Neural progenitor cell (in vitro differentiated cells): ENCODE measurements at regions not wholly inside any gene's neighbourhood (a gene's known extent, or its start where the extent isn't known, plus 50 kb on each side); places are given as distances from the start of the nearest gene placed in this dataset.

Experiments
- DNase-seq: peaks from one replicate; pipeline ENCODE4 v3.0.0-alpha.2; 2016; ENCODE audit warnings: low spot score
- H2AFZ ChIP-seq: fragments of 200-600 bp; sonication (generic); replicated peaks from 2 replicates; pipeline ENCODE4 v1.6.1; 2016; ENCODE audit warnings: antibody characterized with exemption
- H3F3A ChIP-seq: fragments of 200-600 bp; sonication (generic); 2 replicates; pipeline ENCODE4 v1.6.1; 2016; ENCODE audit warnings: antibody characterized with exemption, low read depth
- H3K27ac ChIP-seq: fragments of 200-600 bp; sonication (generic); 2 replicates; pipeline ENCODE4 v1.5.1; 2016; ENCODE audit warnings: mild to moderate bottlenecking
- H3K27me3 ChIP-seq: fragments of 200-600 bp; sonication (generic); 2 replicates; pipeline ENCODE4 v1.6.1; 2016; ENCODE audit warnings: mild to moderate bottlenecking, moderate library complexity
- H3K36me3 ChIP-seq: fragments of 200-600 bp; sonication (generic); 2 replicates; pipeline ENCODE4 v1.5.1; 2016
- H3K4me1 ChIP-seq: fragments of 200-600 bp; sonication (generic); 2 replicates; pipeline ENCODE4 v1.6.1; 2016; ENCODE audit warnings: mixed run types
- H3K4me2 ChIP-seq: fragments of 200-600 bp; sonication (generic); 2 replicates; pipeline ENCODE4 v1.6.1; 2016
- H3K4me3 ChIP-seq: fragments of 200-600 bp; sonication (generic); 2 replicates; pipeline ENCODE4 v1.5.1; 2016
- H3K79me2 ChIP-seq: fragments of 200-600 bp; sonication (generic); 2 replicates; pipeline ENCODE4 v1.6.1; 2016; ENCODE audit warnings: low read depth
- H3K9ac ChIP-seq: fragments of 200-600 bp; sonication (generic); 2 replicates; pipeline ENCODE4 v1.6.1; 2016
- H3K9me3 ChIP-seq: fragments of 200-600 bp; sonication (generic); 2 replicates; pipeline ENCODE4 v1.5.1; 2016; ENCODE audit warnings: low read depth
- H4K20me1 ChIP-seq: fragments of 200-600 bp; sonication (generic); 2 replicates; pipeline ENCODE4 v1.6.1; 2016; ENCODE audit warnings: low read depth
- H3K27ac Mint-ChIP-seq: 3 replicates; pipeline ENCODE4 v1.8.0; 2021; ENCODE audit warnings: mixed read lengths
- H3K27me3 Mint-ChIP-seq: 2 replicates; pipeline ENCODE4 v1.8.0; 2022; ENCODE audit warnings: low read depth, mild to moderate bottlenecking, inconsistent platforms, moderate library complexity, mixed read lengths; ENCODE audit not compliant: insufficient read depth
- H3K36me3 Mint-ChIP-seq: 3 replicates; pipeline ENCODE4 v1.8.0; 2021; ENCODE audit warnings: mixed read lengths
- H3K4me1 Mint-ChIP-seq: 3 replicates; pipeline ENCODE4 v1.8.0; 2021; ENCODE audit warnings: mixed read lengths
- H3K4me3 Mint-ChIP-seq: 3 replicates; pipeline ENCODE4 v1.8.0; 2021; ENCODE audit warnings: mild to moderate bottlenecking, moderate library complexity, mixed read lengths
- H3K9me3 Mint-ChIP-seq: 3 replicates; pipeline ENCODE4 v1.8.0; 2020; ENCODE audit warnings: mixed read lengths
- CTCF ChIP-seq: fragments of 200-600 bp; sonication (generic); IDR thresholded peaks from 2 replicates; pipeline ENCODE4 v1.5.1; 2017; ENCODE audit warnings: antibody characterized with exemption, mild to moderate bottlenecking
- EZH2 ChIP-seq: fragments of 200-600 bp; sonication (generic); IDR thresholded peaks from 2 replicates; pipeline ENCODE4 v1.6.1; 2017; ENCODE audit warnings: antibody characterized with exemption, mild to moderate bottlenecking, moderate library complexity
- EZH2phosphoT487 ChIP-seq: fragments of 200-600 bp; sonication (generic); IDR thresholded peaks from 2 replicates; pipeline ENCODE4 v1.6.1; 2017; ENCODE audit warnings: antibody characterized with exemption

- H3K9ac ChIP-seq: no peak overlapping the region
- Mint-ChIP-seq H3K4me3 (no peak overlapping the region), H3K27me3 (no peaks in the 10 kb centered on the region), H3K36me3 (no peaks in the 10 kb centered on the region), H3K27ac (no peak overlapping the region), H3K4me1 (no peaks in the 10 kb centered on the region), H3K9me3 (no peaks in the 10 kb centered on the region)
- H3K27ac ChIP-seq: no peak overlapping the region
- no peaks in the 10 kb centered on the region for H3K79me2 ChIP-seq
- H3K36me3 ChIP-seq: no peaks in the 10 kb centered on the region
- TF ChIP-seq EZH2phosphoT487 (no peak), CTCF (no peak), EZH2 (no peak)
- no peak overlapping the region for H2AFZ ChIP-seq
- H3K27me3 ChIP-seq: no peaks in the 10 kb centered on the region
- no peak for DNase-seq
- H4K20me1 ChIP-seq: no peaks in the 10 kb centered on the region
- no peak overlapping the region for H3K4me3 ChIP-seq
- H3K4me1 ChIP-seq: no peaks in the 10 kb centered on the region
- no peaks in the 10 kb centered on the region for H3F3A ChIP-seq
- H3K4me2 ChIP-seq: no peak overlapping the region
- H3K9me3 ChIP-seq: no peaks in the 10 kb centered on the region
These were observed 538.7 kb upstream of the PABPC4L start for GRCh38 chr4:134740290-134740689.

GRCh38 chr4:134735901-134736300, 534.3 kb upstream of the PABPC4L start:
- Mint-ChIP-seq H3K36me3 (no peaks in the 10 kb centered on the region), H3K27me3 (peaks cover 2% of the 10 kb centered on the region), H3K27ac (no peak overlapping the region), H3K9me3 (peaks cover 3% of the 10 kb centered on the region), H3K4me3 (no peak overlapping the region), H3K4me1 (no peaks in the 10 kb centered on the region)
- no peaks in the 10 kb centered on the region for H3K79me2 ChIP-seq
- no peaks in the 10 kb centered on the region for H4K20me1 ChIP-seq
- no peak overlapping the region for H3K9ac ChIP-seq
- H3K9me3 ChIP-seq: no peaks in the 10 kb centered on the region
- no peak overlapping the region for H2AFZ ChIP-seq
- no peaks in the 10 kb centered on the region for H3F3A ChIP-seq
- H3K4me1 ChIP-seq: no peaks in the 10 kb centered on the region
- no peak for DNase-seq
- H3K36me3 ChIP-seq: no peaks in the 10 kb centered on the region
- H3K27me3 ChIP-seq: no peaks in the 10 kb centered on the region
- H3K27ac ChIP-seq: no peak overlapping the region
- H3K4me3 ChIP-seq: no peak overlapping the region
- TF ChIP-seq CTCF (no peak), EZH2 (no peak)
- H3K4me2 ChIP-seq: no peak overlapping the region

- Histone ChIP-seq H3K4me3 (no peak overlapping the region), H3K4me1 (peaks cover 24% of the 10 kb centered on the region), H3F3A (no peaks in the 10 kb centered on the region), H3K79me2 (no peaks in the 10 kb centered on the region), H4K20me1 (no peaks in the 10 kb centered on the region), H2AFZ (no peak overlapping the region), H3K9ac (no peak overlapping the region), H3K4me2 (peak overlapping the region; percentile 54), H3K9me3 (no peaks in the 10 kb centered on the region), H3K36me3 (no peaks in the 10 kb centered on the region), H3K27ac (peak overlapping the region; percentile 59), H3K27me3 (no peaks in the 10 kb centered on the region)
- DNase-seq: peak; percentile 51
- Mint-ChIP-seq H3K4me3 (no peak overlapping the region), H3K27ac (no peak overlapping the region), H3K4me1 (peaks cover 3% of the 10 kb centered on the region), H3K9me3 (peaks cover 3% of the 10 kb centered on the region), H3K36me3 (no peaks in the 10 kb centered on the region), H3K27me3 (peaks cover 2% of the 10 kb centered on the region)
- TF ChIP-seq EZH2 (no peak), EZH2phosphoT487 (no peak), CTCF (no peak)
These were observed 526.1 kb upstream of the PABPC4L start for GRCh38 chr4:134727696-134728095.

- Histone ChIP-seq H3K36me3 (no peaks in the 10 kb centered on the region), H3K9ac (no peak overlapping the region), H3K27ac (no peak overlapping the region), H3F3A (no peaks in the 10 kb centered on the region), H3K4me2 (no peak overlapping the region), H4K20me1 (no peaks in the 10 kb centered on the region), H3K4me3 (no peak overlapping the region), H3K27me3 (no peaks in the 10 kb centered on the region), H3K9me3 (no peaks in the 10 kb centered on the region), H3K4me1 (peaks cover 3% of the 10 kb centered on the region), H2AFZ (no peak overlapping the region), H3K79me2 (no peaks in the 10 kb centered on the region)
- Mint-ChIP-seq H3K27me3 (no peaks in the 10 kb centered on the region), H3K9me3 (no peaks in the 10 kb centered on the region), H3K36me3 (no peaks in the 10 kb centered on the region), H3K4me1 (no peaks in the 10 kb centered on the region), H3K27ac (no peak overlapping the region), H3K4me3 (no peak overlapping the region)
- no peak for TF ChIP-seq EZH2
- TF ChIP-seq EZH2phosphoT487: no peak
- no peak for TF ChIP-seq CTCF
- no peak for DNase-seq
These were observed 520.7 kb upstream of the PABPC4L start for GRCh38 chr4:134722306-134722705.
